H9 (cell line): ENCODE measurements at regions not wholly inside any gene's neighbourhood (a gene's known extent, or its start where the extent isn't known, plus 50 kb on each side); places are given as distances from the start of the nearest gene placed in this dataset.

ENCODE experiments used
- DNase-seq: peaks from one replicate; pipeline ENCODE4 v3.0.0-alpha.2; 2017
- H2AFZ ChIP-seq: one replicate; pipeline ENCODE4 v1.6.1; 2013; ENCODE audit warnings: mild to moderate bottlenecking, low read length, control low read depth, moderate library complexity
- H2AK5ac ChIP-seq: 2 replicates; pipeline ENCODE4 v1.6.1; 2013; ENCODE audit warnings: low read length, control low read depth, mixed read lengths; ENCODE audit not compliant: insufficient read length
- H2BK120ac ChIP-seq: one replicate; pipeline ENCODE4 v1.6.1; 2013; ENCODE audit warnings: low read depth, mild to moderate bottlenecking, low read length, control low read depth, inconsistent platforms; ENCODE audit not compliant: poor library complexity, severe bottlenecking
- H2BK12ac ChIP-seq: 2 replicates; pipeline ENCODE4 v1.6.1; 2013; ENCODE audit warnings: low read length, control low read depth, mixed read lengths, low read depth; ENCODE audit not compliant: insufficient read length
- H2BK15ac ChIP-seq: 2 replicates; pipeline ENCODE4 v1.6.1; 2013; ENCODE audit warnings: low read depth, low read length, control low read depth
- H2BK20ac ChIP-seq: one replicate; pipeline ENCODE4 v1.6.1; 2013; ENCODE audit warnings: low read depth, mild to moderate bottlenecking, low read length, control low read depth, inconsistent platforms; ENCODE audit not compliant: poor library complexity, severe bottlenecking
- H2BK5ac ChIP-seq: 2 replicates; pipeline ENCODE4 v1.6.1; 2013; ENCODE audit warnings: low read length, control low read depth, mixed read lengths; ENCODE audit not compliant: insufficient read length
- H3K14ac ChIP-seq: 2 replicates; pipeline ENCODE4 v1.6.1; 2013; ENCODE audit warnings: low read length, control low read depth; ENCODE audit not compliant: insufficient read depth
- H3K18ac ChIP-seq: 2 replicates; pipeline ENCODE4 v1.6.1; 2013; ENCODE audit warnings: low read depth, mild to moderate bottlenecking, mixed read lengths, low read length, control low read depth; ENCODE audit not compliant: insufficient read length
- H3K23ac ChIP-seq: 2 replicates; pipeline ENCODE4 v1.6.1; 2013; ENCODE audit warnings: low read length, control low read depth, mixed read lengths, low read depth; ENCODE audit not compliant: insufficient read length
- H3K23me2 ChIP-seq: 2 replicates; pipeline ENCODE4 v1.6.1; 2013; ENCODE audit warnings: low read depth, mild to moderate bottlenecking, mixed read lengths, low read length, control low read depth; ENCODE audit not compliant: insufficient read length, poor library complexity, severe bottlenecking
- H3K27ac ChIP-seq: 2 replicates; pipeline ENCODE4 v1.5.1; 2013; ENCODE audit warnings: low read length, control low read depth, mixed read lengths, low read depth; ENCODE audit not compliant: insufficient read length
- H3K27me3 ChIP-seq: 2 replicates; pipeline ENCODE4 v1.6.1; 2013; ENCODE audit warnings: low read length, control low read depth, inconsistent platforms; ENCODE audit not compliant: insufficient read depth
- H3K4ac ChIP-seq: 2 replicates; pipeline ENCODE4 v1.6.1; 2013; ENCODE audit warnings: low read depth, mild to moderate bottlenecking, control low read depth, inconsistent platforms, low read length, moderate library complexity
- H3K4me1 ChIP-seq: 2 replicates; pipeline ENCODE4 v1.6.1; 2013; ENCODE audit warnings: low read length, control low read depth, inconsistent platforms; ENCODE audit not compliant: insufficient read depth
- H3K4me2 ChIP-seq: 2 replicates; pipeline ENCODE4 v1.6.1; 2013; ENCODE audit warnings: low read length, control low read depth, mixed read lengths; ENCODE audit not compliant: insufficient read length, insufficient read depth
- H3K56ac ChIP-seq: 2 replicates; pipeline ENCODE4 v1.6.1; 2013; ENCODE audit warnings: low read depth, mild to moderate bottlenecking, mixed read lengths, low read length, control low read depth; ENCODE audit not compliant: insufficient read length
- H3K79me1 ChIP-seq: 2 replicates; pipeline ENCODE4 v1.6.1; 2013; ENCODE audit warnings: low read depth, mild to moderate bottlenecking, moderate library complexity, low read length, control low read depth, inconsistent platforms; ENCODE audit not compliant: insufficient read depth, poor library complexity, severe bottlenecking
- H3K79me2 ChIP-seq: 2 replicates; pipeline ENCODE4 v1.6.1; 2013; ENCODE audit warnings: low read length, control low read depth, inconsistent platforms; ENCODE audit not compliant: insufficient read depth
- H3K9ac ChIP-seq: 2 replicates; pipeline ENCODE4 v1.6.1; 2013; ENCODE audit warnings: low read length, control low read depth, mixed read lengths; ENCODE audit not compliant: insufficient read length; ENCODE audit errors: extremely low read depth
- H3K9me3 ChIP-seq: one replicate; pipeline ENCODE4 v1.6.1; 2013; ENCODE audit warnings: low read depth, low read length, inconsistent platforms; ENCODE audit not compliant: control insufficient read depth
- H3T11ph ChIP-seq: one replicate; pipeline ENCODE4 v1.6.1; 2013; ENCODE audit warnings: mild to moderate bottlenecking, low read length, control low read depth, inconsistent platforms
- H4K20me1 ChIP-seq: one replicate; pipeline ENCODE4 v1.6.1; 2013; ENCODE audit not compliant: control insufficient read depth, insufficient read length, insufficient read depth
- H4K5ac ChIP-seq: 2 replicates; pipeline ENCODE4 v1.6.1; 2013; ENCODE audit warnings: low read depth, mild to moderate bottlenecking, mixed read lengths, low read length, control low read depth; ENCODE audit not compliant: insufficient read length
- H4K8ac ChIP-seq: replicated peaks from 2 replicates; pipeline ENCODE4 v1.6.1; 2013; ENCODE audit warnings: low read length, control low read depth, mixed read lengths, low read depth; ENCODE audit not compliant: insufficient read length
- H4K91ac ChIP-seq: 2 replicates; pipeline ENCODE4 v1.6.1; 2013; ENCODE audit warnings: low read depth, mild to moderate bottlenecking, moderate library complexity, mixed read lengths, low read length, control low read depth; ENCODE audit not compliant: insufficient read length
- H3K27ac Mint-ChIP-seq, 3 experiments: 2 replicates in 2 of 3; 3 replicates in 1 of 3; pipeline ENCODE4 v1.8.0; 2020 to 2021; ENCODE audit warnings: mixed read lengths in 3 of 3, mild to moderate bottlenecking in 1 of 3, moderate library complexity in 1 of 3
- H3K27me3 Mint-ChIP-seq: 2 replicates; pipeline ENCODE4 v1.8.0; 2021; ENCODE audit warnings: low read depth, mild to moderate bottlenecking, moderate library complexity, mixed read lengths
- H3K36me3 Mint-ChIP-seq, 3 experiments: 2 replicates in 2 of 3; 3 replicates in 1 of 3; pipeline ENCODE4 v1.8.0; 2020 to 2021; ENCODE audit warnings: low read depth in 3 of 3, mixed read lengths in 3 of 3; ENCODE audit not compliant: insufficient read depth in 1 of 3
- H3K4me1 Mint-ChIP-seq, 2 experiments: 2 replicates each; pipeline ENCODE4 v1.8.0; 2020; ENCODE audit warnings: mixed read lengths in 2 of 2
- H3K4me3 Mint-ChIP-seq, 2 experiments: 2 replicates in 1 of 2; 3 replicates in 1 of 2; pipeline ENCODE4 v1.8.0; 2020 to 2021; ENCODE audit warnings: mild to moderate bottlenecking in 2 of 2, mixed read lengths in 2 of 2, moderate library complexity in 1 of 2
- H3K9me3 Mint-ChIP-seq, 2 experiments: 2 replicates in 1 of 2; 3 replicates in 1 of 2; pipeline ENCODE4 v1.8.0; 2020; ENCODE audit warnings: mild to moderate bottlenecking in 2 of 2, mixed read lengths in 2 of 2, moderate library complexity in 1 of 2
- CTCF ChIP-seq: fragments of 200-600 bp; sonication (generic); conservative IDR thresholded peaks from 3 replicates; pipeline ENCODE4 v1.8.0; 2021; ENCODE audit warnings: antibody characterized with exemption, mild to moderate bottlenecking

GRCh38 chr2:121110924-121111323 is 174.1 kb downstream of the TFCP2L1 start:
- no peak overlapping the region for H2BK12ac ChIP-seq
- peaks cover 10 to 14% of the 10 kb centered on the region in 2 experiments for H3K9me3 Mint-ChIP-seq
- H2BK120ac ChIP-seq: no peak overlapping the region
- H4K20me1 ChIP-seq: no peaks in the 10 kb centered on the region
- no peak overlapping the region for H3K27ac ChIP-seq
- no peak overlapping the region for H3T11ph ChIP-seq
- no peak overlapping the region for H3K14ac ChIP-seq
- H2BK20ac ChIP-seq: no peak overlapping the region
- H3K23ac ChIP-seq: no peak overlapping the region
- H3K4ac ChIP-seq: no peak overlapping the region
- no peak overlapping the region for H3K27ac Mint-ChIP-seq
- H3K4me1 Mint-ChIP-seq: no peaks in the 10 kb centered on the region
- no peak overlapping the region for H4K8ac ChIP-seq
- H3K23me2 ChIP-seq: no peaks in the 10 kb centered on the region
- H3K56ac ChIP-seq: no peak overlapping the region
- no peak overlapping the region for H3K18ac ChIP-seq
- no peaks in the 10 kb centered on the region for H3K9me3 ChIP-seq
- H3K9ac ChIP-seq: no peak overlapping the region
- H2BK5ac ChIP-seq: no peak overlapping the region
- no peak overlapping the region for H2BK15ac ChIP-seq
- TF ChIP-seq CTCF: no peak
- peaks cover 13% of the 10 kb centered on the region for H3K27me3 Mint-ChIP-seq
- H3K79me2 ChIP-seq: no peaks in the 10 kb centered on the region
- H2AFZ ChIP-seq: no peak overlapping the region
- no peak overlapping the region for H4K91ac ChIP-seq
- H3K36me3 Mint-ChIP-seq: peaks cover 0 to 7% (median 0%) of the 10 kb centered on the region in 3 experiments; a peak in 2 of 7 replicates
- H3K79me1 ChIP-seq: no peaks in the 10 kb centered on the region
- no peak overlapping the region for H4K5ac ChIP-seq
- H3K27me3 ChIP-seq: no peaks in the 10 kb centered on the region
- no peak overlapping the region for H3K4me3 Mint-ChIP-seq
- DNase-seq: no peak
- H3K4me2 ChIP-seq: no peak overlapping the region
- no peak overlapping the region for H2AK5ac ChIP-seq
- no peaks in the 10 kb centered on the region for H3K4me1 ChIP-seq
